Kidney epithelial cell (primary cell): ENCODE measurements at regions not wholly inside any gene's neighbourhood (a gene's known extent, or its start where the extent isn't known, plus 50 kb on each side); places are given as distances from the start of the nearest gene placed in this dataset.

ENCODE experiments used
- DNase-seq: peaks from one replicate; pipeline ENCODE4 v3.0.0-alpha.2; 2010; ENCODE audit warnings: low read depth
- H3K27me3 ChIP-seq: 2 replicates; pipeline ENCODE4 v1.6.0; 2011; ENCODE audit warnings: low read length; ENCODE audit not compliant: control insufficient read depth, insufficient read depth
- H3K36me3 ChIP-seq: 2 replicates; pipeline ENCODE4 v1.5.1; 2011; ENCODE audit warnings: low read length; ENCODE audit not compliant: control insufficient read depth, insufficient read depth
- H3K4me3 ChIP-seq: 2 replicates; pipeline ENCODE4 v1.5.1; 2011; ENCODE audit warnings: low read depth, mild to moderate bottlenecking, control low read depth, low read length
- TF ChIP-seq, protein P1 (sequence below): IDR thresholded peaks from 2 replicates; pipeline ENCODE4 v1.5.1; 2011; ENCODE audit warnings: mild to moderate bottlenecking, moderate library complexity, low read length, control low read depth, inconsistent platforms; ENCODE audit not compliant: insufficient read depth, poor library complexity, severe bottlenecking

DNA sequence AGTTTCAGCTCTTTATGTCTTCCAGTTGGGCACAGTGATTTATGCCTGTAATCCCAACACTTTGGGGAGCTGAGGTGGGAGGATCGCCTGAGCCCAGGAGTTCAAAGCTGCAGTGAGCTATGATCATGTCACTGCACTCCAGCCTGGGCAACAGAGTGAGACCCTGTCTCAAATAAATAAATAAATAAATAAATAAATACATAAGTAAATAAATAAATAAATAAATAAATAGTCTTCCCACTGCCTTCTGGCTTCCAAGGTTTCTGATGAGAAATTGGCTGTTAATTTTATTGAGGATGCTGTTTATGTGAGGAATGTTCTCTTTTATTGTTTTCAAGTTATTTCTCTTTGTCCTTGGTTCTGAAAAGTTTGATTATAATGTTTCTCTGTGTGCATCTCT is 1507.6 kb upstream of the GOT2 start:
- no peaks in the 10 kb centered on the region for H3K36me3 ChIP-seq
- TF ChIP-seq, protein P1, sequence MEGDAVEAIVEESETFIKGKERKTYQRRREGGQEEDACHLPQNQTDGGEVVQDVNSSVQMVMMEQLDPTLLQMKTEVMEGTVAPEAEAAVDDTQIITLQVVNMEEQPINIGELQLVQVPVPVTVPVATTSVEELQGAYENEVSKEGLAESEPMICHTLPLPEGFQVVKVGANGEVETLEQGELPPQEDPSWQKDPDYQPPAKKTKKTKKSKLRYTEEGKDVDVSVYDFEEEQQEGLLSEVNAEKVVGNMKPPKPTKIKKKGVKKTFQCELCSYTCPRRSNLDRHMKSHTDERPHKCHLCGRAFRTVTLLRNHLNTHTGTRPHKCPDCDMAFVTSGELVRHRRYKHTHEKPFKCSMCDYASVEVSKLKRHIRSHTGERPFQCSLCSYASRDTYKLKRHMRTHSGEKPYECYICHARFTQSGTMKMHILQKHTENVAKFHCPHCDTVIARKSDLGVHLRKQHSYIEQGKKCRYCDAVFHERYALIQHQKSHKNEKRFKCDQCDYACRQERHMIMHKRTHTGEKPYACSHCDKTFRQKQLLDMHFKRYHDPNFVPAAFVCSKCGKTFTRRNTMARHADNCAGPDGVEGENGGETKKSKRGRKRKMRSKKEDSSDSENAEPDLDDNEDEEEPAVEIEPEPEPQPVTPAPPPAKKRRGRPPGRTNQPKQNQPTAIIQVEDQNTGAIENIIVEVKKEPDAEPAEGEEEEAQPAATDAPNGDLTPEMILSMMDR: no peak
- no peak overlapping the region for H3K4me3 ChIP-seq

DNA sequence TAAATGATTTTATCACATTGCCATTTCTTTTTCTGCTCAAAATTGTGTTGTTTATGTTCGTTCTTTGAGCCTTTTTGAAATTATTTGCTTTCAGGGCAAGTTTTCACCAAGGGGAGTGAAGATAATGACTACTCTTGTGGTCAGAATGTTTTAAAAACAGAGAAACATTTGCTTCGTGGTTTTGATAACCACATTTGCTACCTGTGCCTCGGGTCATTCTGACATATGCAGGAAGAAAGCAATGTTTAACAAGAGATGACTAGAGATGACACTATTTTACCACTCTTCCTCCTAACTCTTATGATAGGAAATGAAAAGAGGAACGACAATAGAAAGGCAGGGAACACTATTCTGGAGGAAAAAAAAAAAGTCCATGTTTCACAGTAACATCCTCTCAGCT is 1496.5 kb upstream of the GOT2 start:
- H3K27me3 ChIP-seq: no peaks in the 10 kb centered on the region
- TF ChIP-seq, protein P1: no peak
- no peak overlapping the region for H3K4me3 ChIP-seq
- no peaks in the 10 kb centered on the region for H3K36me3 ChIP-seq
- no peak for DNase-seq

More for the DNA sequence above, 1507.6 kb upstream of the GOT2 start:
- no peaks in the 10 kb centered on the region for H3K27me3 ChIP-seq
- DNase-seq: no peak

GRCh38 chr16:60225541-60225940 is 1491.4 kb upstream of the GOT2 start:
- no peaks in the 10 kb centered on the region for H3K27me3 ChIP-seq
- H3K4me3 ChIP-seq: no peak overlapping the region
- H3K36me3 ChIP-seq: no peaks in the 10 kb centered on the region
- no peak for DNase-seq
- TF ChIP-seq, protein P1: no peak

DNA sequence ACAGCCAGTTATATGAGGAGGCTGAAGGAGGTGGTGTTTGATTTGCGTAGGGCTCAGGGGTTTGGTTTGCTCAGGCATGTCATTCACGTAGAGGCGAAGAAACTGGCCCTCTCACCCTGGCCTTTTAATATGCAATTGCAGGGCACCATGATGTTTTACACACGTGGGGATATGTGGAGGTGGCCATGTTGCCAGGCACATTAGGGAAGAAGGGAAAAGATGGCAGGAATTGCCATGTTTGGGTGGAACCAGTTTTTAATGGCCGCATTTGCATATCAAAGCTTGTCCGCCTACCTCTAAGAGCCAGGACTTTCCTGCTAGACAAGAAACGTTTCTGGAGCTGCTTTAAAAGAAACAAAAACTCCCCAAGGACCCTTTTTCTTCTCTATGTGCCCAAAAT is 1483.7 kb upstream of the GOT2 start:
- Histone ChIP-seq H3K4me3 (no peak overlapping the region), H3K27me3 (no peaks in the 10 kb centered on the region), H3K36me3 (no peaks in the 10 kb centered on the region)
- DNase-seq: no peak
- TF ChIP-seq, protein P1: no peak

GRCh38 chr16:60214311-60214710 is 1480.2 kb upstream of the GOT2 start:
- no peak for DNase-seq
- TF ChIP-seq, protein P1: no peak
- Histone ChIP-seq H3K27me3 (no peaks in the 10 kb centered on the region), H3K4me3 (no peak overlapping the region), H3K36me3 (no peaks in the 10 kb centered on the region)

GRCh38 chr16:60206516-60206915 is 1472.4 kb upstream of the GOT2 start:
- H3K4me3 ChIP-seq: no peak overlapping the region
- no peaks in the 10 kb centered on the region for H3K36me3 ChIP-seq
- TF ChIP-seq, protein P1: no peak
- no peaks in the 10 kb centered on the region for H3K27me3 ChIP-seq
- DNase-seq: no peak
